HG03439 (cell line): ENCODE measurements at regions not wholly inside any gene's neighbourhood (a gene's known extent, or its start where the extent isn't known, plus 50 kb on each side); places are given as distances from the start of the nearest gene placed in this dataset.

Experiments used
- ATAC-seq: cut with Tn5 transposase; IDR thresholded peaks from one replicate; pipeline ENCODE4 v1.9.1; 2021; ENCODE audit warnings: mild to moderate bottlenecking, moderate library complexity; ENCODE audit not compliant: unreplicated experiment

DNA sequence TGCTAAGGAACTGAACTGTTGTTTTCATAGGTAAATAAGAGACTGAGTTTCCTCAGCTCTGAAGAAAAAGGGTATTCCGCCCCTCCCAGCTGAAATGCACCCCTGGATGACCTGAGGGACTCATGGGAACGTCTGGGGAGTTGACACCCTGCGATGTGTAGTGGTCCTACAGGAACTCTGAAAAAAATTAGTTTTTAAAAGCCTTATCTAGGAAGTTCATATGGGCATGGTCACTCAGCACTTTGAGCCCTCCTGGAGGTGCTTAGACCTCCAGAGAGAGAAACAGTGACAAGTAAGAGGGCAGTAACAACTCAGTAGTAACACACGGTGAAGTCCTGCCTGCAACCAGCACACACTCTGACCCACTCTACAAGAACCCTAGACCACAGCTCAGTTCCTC is 91.2 kb upstream of the CNOT2 start:
- no peak for ATAC-seq

DNA sequence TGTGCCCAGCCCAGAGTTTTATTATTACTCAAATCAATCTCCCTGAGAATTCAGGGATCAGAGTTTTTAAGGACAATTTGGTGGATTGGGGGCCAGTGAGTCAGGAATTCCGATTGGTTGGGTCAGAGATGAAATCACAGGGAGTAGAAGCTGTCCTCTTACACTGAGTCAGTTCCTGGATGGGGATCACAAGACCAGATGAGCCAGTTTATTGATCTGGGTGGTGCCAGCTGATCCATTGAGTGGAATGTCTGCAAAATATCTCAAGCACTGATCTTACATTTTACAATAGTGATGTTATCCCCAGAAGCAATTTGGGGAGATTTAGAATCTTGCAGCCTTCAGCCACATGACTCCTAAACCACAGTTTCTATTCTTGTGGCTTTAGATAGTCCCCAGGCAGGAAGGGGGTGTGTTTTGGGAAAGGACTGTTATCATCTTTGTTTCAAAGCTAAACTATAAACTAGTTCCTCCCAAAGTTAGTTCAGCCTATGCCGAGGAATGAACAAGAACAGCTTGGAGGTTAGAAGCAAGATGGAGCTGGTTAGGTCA is 89.1 kb upstream of the CNOT2 start:
- ATAC-seq, result no peak

DNA sequence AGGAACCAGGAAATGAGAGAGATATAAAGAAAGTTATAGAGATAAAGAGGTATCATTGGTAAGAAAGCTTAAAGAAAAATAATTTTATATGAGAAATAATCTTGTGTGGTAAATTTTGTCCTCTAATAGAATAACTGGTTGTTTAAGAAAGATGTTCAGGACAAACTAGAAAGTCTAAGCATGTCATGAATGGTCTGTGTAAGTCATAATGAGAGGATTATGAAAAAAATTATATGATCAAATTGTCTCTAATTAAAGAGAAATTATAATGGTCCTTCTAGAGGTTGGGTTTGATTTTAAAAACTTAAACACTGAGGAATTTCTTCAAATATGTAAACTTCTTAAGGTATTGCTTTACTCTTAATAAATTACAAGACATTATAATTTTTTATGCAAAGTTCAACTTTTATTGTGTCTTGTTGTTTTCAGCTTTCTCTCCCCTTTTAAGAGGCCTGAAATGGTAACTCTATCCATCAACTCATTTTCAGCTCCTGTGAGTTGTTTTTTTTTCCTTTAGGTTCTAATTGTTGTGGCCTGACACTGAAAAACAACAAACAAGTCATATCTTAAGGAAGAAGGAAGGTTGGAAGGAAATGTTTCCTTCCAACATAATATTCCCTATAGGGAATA is 88.2 kb upstream of the CNOT2 start:
- no peak for ATAC-seq

DNA sequence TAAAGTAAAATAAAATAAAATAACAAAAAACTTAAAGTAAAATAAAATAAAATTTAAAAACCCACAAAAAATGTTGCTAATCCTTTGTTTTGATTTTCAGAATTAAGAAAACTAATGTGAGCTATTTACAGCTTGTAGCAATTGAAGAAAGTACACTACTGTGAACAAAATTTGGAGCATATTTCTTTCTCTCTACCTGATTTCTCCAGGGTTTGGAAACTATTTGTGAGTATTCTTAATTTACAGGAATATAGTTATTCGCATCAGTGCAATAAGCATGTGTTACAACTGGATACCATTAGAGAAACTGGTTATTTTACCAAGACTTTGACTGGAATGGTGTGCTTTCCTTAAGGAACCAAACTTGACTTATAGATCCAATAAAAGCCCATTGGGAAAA is 86.1 kb upstream of the CNOT2 start:
- ATAC-seq, result no peak

DNA sequence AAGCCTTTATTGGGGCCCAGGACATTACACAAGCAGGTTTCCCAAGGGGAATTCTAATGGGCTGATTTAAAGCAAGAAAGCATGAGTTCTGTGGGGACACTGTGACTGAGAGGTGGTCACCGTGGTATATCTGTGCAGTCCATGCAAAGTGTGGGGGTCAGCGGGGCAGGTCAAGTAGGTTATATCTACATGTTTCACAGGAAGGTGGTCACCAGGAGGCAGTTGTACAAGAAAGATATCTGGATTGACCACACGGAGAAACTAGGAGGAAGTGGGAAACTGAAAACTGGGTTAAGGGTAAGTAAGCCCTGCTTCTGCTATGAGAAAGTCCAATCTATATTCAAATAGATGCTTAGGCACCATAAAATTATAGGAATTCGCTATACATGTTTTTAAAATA is 77.8 kb upstream of the CNOT2 start:
- ATAC-seq, result no peak

DNA sequence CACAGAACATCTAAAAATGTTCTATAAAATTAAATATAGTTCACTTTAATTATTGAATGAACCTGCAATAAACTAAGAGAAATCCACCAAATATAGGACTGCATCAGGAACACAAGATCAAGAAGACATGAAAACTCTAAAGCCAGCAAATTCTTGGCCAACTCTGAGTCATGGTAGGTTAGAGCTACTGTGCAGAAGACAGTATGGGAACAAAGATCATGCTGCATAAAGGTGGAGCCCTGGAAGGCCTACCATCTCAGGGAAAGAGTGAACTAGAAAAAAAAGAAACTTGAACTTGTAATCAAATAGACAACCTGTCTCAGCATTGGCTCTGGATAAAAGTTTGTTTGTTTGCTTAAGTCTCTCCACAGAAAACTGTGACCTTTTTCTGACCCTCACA is 66.9 kb upstream of the CNOT2 start:
- no peak for ATAC-seq

DNA sequence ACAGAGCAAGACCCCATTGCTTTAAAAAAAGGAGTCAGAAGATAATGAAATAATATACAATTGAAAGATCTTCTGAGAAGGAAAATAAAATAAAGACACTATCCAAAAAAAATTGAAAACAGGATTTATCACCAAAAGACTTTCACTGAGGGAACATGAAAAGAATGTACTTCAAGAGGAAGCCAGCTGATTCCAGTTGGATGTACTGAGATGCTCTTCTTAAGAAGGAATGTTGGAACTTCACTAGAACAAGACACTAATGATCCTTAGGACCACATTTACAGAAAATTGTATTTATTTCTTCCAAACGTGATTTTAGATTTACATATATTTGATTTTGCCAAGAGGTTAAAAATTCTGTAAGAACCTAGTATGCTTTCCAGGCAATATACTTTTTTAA is 65.6 kb upstream of the CNOT2 start:
- no peak for ATAC-seq

- no peak for ATAC-seq
Measured at GRCh38 chr12:70178038-70178437, 65.2 kb upstream of the CNOT2 start.

GRCh38 chr12:70180130-70180529 is 63.1 kb upstream of the CNOT2 start:
- no peak for ATAC-seq

GRCh38 chr12:70185301-70185700 is 57.9 kb upstream of the CNOT2 start:
- no peak for ATAC-seq

- no peak for ATAC-seq
Measured at GRCh38 chr12:70186436-70186835, 56.8 kb upstream of the CNOT2 start.

GRCh38 chr12:70190262-70191010 is 52.8 kb upstream of the CNOT2 start:
- no peak for ATAC-seq
